Left ventricle myocardium inferior (tissue), 1 donor: ENCODE measurements at regions not wholly inside any gene's neighbourhood (a gene's known extent, or its start where the extent isn't known, plus 50 kb on each side); places are given as distances from the start of the nearest gene placed in this dataset.

Source experiments
- DNase-seq: peaks from one replicate; pipeline ENCODE4 v3.0.0-alpha.2; 2020
- H3K27ac ChIP-seq: fragments of 200-600 bp; replicated peaks from 2 replicates; pipeline ENCODE4 v1.8.0; 2021
- H3K27me3 ChIP-seq: fragments of 200-600 bp; 2 replicates; pipeline ENCODE4 v1.8.0; 2021; ENCODE audit warnings: low read depth
- H3K36me3 ChIP-seq: fragments of 200-600 bp; 2 replicates; pipeline ENCODE4 v1.8.0; 2021
- H3K4me1 ChIP-seq: fragments of 200-600 bp; 2 replicates; pipeline ENCODE4 v1.8.0; 2021
- H3K4me3 ChIP-seq: fragments of 200-600 bp; 2 replicates; pipeline ENCODE4 v1.8.0; 2021; ENCODE audit warnings: mild to moderate bottlenecking, moderate library complexity
- H3K9me3 ChIP-seq: fragments of 200-600 bp; replicated peaks from 2 replicates; pipeline ENCODE4 v1.8.0; 2021
- CTCF ChIP-seq: fragments of 200-600 bp; IDR thresholded peaks from 2 replicates; pipeline ENCODE4 v1.8.0; 2021; ENCODE audit warnings: antibody characterized with exemption, mild to moderate bottlenecking, borderline replicate concordance
- intact Hi-C: fragments of 100-400 bp; cut with micrococcal nuclease; formaldehyde crosslinking; loops from one replicate; pipeline ENCODE4 v1.11.0; 2022
- donor health status: DM: no; HTN: yes; CAD: no; lungs with severe emphysema.

- H3K4me1 ChIP-seq = peaks cover 33% of the 10 kb centered on the region
- H3K36me3 ChIP-seq = no peaks in the 10 kb centered on the region
- intact Hi-C loops = no loop called here
- TF ChIP-seq CTCF = no peak
- H3K27me3 ChIP-seq = peaks cover 6% of the 10 kb centered on the region
- H3K4me3 ChIP-seq = no peak overlapping the region
- H3K27ac ChIP-seq = peak overlapping the region; percentile 55
- DNase-seq = no peak
- H3K9me3 ChIP-seq = no peaks in the 10 kb centered on the region
These were observed 86.8 kb upstream of the BCAR3 start for GRCh38 chr1:93768380-93768863.

GRCh38 chr1:93766451-93766850 is 84.8 kb upstream of the BCAR3 start:
- H3K36me3 ChIP-seq = no peaks in the 10 kb centered on the region
- no peak for DNase-seq
- H3K4me1 ChIP-seq = peaks cover 23% of the 10 kb centered on the region
- intact Hi-C loops = no loop called here
- no peak overlapping the region for H3K4me3 ChIP-seq
- H3K27me3 ChIP-seq = peaks cover 16% of the 10 kb centered on the region
- no peak for TF ChIP-seq CTCF
- no peak overlapping the region for H3K27ac ChIP-seq
- H3K9me3 ChIP-seq = no peaks in the 10 kb centered on the region

GRCh38 chr1:93765099-93765498 is 83.5 kb upstream of the BCAR3 start:
- Histone ChIP-seq H3K4me3 (no peak overlapping the region), H3K36me3 (no peaks in the 10 kb centered on the region), H3K27me3 (peaks cover 25% of the 10 kb centered on the region), H3K4me1 (peaks cover 20% of the 10 kb centered on the region), H3K9me3 (no peaks in the 10 kb centered on the region), H3K27ac (no peak overlapping the region)
- intact Hi-C loops = no loop called here
- DNase-seq = no peak
- TF ChIP-seq CTCF = no peak

- peaks cover 13% of the 10 kb centered on the region for H3K4me1 ChIP-seq
- no peaks in the 10 kb centered on the region for H3K36me3 ChIP-seq
- no peak for TF ChIP-seq CTCF
- H3K27me3 ChIP-seq = peaks cover 25% of the 10 kb centered on the region
- H3K27ac ChIP-seq = no peak overlapping the region
- no peak overlapping the region for H3K4me3 ChIP-seq
- intact Hi-C loops = no loop called here
- no peaks in the 10 kb centered on the region for H3K9me3 ChIP-seq
- DNase-seq = no peak
These were observed 82.7 kb upstream of the BCAR3 start for GRCh38 chr1:93764366-93764750.

- H3K27ac ChIP-seq = no peak overlapping the region
- TF ChIP-seq CTCF = no peak
- no peak overlapping the region for H3K4me3 ChIP-seq
- DNase-seq = no peak
- H3K9me3 ChIP-seq = no peaks in the 10 kb centered on the region
- peaks cover 15% of the 10 kb centered on the region for H3K4me1 ChIP-seq
- no peaks in the 10 kb centered on the region for H3K36me3 ChIP-seq
- intact Hi-C loops = no loop called here
- H3K27me3 ChIP-seq = peaks cover 25% of the 10 kb centered on the region
These were observed 82.2 kb upstream of the BCAR3 start for GRCh38 chr1:93763704-93764365.
